Astrocyte of the cerebellum (primary cell): ENCODE measurements at regions not wholly inside any gene's neighbourhood (a gene's known extent, or its start where the extent isn't known, plus 50 kb on each side); places are given as distances from the start of the nearest gene placed in this dataset.

Source experiments
- DNase-seq: peaks from one replicate; pipeline ENCODE4 v3.0.0-alpha.2; 2011; ENCODE audit warnings: low read depth
- H3K4me3 ChIP-seq: 2 replicates; pipeline ENCODE4 v1.5.1; 2011; ENCODE audit warnings: mild to moderate bottlenecking, low read depth, low read length, moderate library complexity
- CTCF ChIP-seq: IDR thresholded peaks from 2 replicates; pipeline ENCODE4 v1.5.1; 2012; ENCODE audit warnings: low read length, low read depth, moderate library complexity, mild to moderate bottlenecking; ENCODE audit errors: missing control alignments
- in situ Hi-C: cut with HindIII; loops from 2 replicates; pipeline ENCODE4 v1.10.0; 2017; ENCODE audit warnings: low sequenced_read_pairs

DNA sequence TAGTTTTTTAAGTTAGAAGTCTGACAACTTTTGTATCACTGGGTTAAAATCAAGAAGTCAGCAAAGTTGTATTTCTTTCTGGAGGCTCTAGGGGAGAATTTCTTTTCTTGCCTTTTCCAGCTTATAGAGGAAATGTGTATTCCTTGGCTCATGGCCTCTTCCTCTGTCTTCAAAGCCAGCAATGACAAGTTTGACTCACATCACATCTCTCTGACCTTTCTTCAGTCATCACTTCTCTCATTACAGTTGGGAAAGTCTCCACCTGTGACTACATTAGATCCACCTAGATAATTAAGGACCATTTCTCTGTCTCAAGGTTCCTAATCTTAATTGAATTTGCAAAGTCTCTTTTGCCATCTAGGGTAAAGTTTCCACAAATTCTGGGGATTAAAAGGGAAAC lies 339.9 kb downstream of the TENT4A start:
- no peak for TF ChIP-seq CTCF
- H3K4me3 ChIP-seq, result no peak overlapping the region
- DNase-seq, result no peak
- in situ Hi-C loops, result no loop called here

DNA sequence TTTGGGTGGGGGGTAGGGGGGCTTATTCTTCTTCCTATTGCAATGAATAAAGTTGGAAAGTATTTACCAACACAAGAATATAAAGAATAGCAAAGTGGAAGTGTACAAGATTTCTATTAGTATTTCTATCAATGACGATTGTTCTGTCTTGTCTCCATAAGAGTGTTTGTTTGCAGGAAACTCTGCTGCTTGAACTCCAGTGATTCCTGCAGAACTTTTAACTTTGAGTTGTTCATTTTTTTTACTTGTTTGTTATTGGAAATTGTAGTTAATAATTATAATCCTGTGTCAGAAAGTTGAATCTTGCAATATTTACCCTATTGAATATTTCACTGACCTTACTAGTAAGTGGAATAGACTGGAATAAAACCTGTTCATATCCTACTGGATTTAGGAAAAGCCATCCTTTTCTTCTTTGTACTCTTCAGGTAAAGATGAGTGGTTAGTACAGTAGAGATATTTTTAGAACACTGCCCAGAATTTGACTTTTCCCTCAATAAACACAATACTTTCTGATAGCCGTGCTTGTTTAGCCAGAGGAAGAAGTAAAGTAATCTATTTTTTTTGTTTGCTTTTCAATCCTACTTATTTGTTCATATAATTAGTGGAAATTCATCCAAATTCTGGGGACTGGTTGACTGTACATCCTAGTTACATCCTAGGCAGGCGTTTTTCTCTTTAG lies 340.4 kb downstream of the TENT4A start:
- no peak for DNase-seq
- no peak overlapping the region for H3K4me3 ChIP-seq
- in situ Hi-C loops, result no loop called here
- TF ChIP-seq CTCF, result no peak

DNA sequence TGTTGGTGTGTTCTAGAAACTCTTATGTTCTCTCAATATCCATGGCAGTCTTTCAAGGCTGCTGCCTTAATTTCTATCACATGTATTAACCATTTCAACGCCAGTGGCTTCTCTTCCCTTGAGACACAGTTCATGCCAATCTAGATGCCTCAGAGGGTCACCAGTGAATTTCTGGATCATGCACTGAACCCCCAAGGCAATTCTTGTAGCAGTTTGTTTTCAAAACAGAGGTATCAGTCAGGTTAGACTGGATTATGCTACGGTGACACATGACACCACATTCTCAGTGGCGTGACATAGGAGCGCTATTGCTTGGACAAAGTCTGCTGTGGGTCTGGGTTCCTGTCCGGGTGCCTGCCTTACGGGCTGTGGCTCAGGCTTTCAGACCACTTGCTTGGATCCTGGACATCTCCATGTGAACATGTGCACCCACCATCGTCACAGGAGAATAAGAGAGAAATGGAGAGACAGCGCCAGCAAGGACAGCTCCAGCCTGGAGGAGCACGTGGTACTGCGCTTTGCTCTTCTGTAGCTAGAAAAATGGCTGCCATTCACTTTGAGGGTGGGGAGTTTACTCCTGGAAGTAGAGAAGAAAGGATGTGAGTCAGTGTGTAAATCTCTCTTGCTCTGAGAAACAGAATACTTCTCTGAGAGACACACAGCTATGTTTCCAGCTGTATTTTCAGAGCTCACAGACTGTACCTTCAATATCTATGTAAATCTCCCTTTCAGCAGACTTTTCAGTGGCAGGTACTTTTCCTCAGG lies 329.3 kb upstream of the ADCY2 start:
- no peak for TF ChIP-seq CTCF
- in situ Hi-C loops, result no loop called here
- DNase-seq, result no peak

DNA sequence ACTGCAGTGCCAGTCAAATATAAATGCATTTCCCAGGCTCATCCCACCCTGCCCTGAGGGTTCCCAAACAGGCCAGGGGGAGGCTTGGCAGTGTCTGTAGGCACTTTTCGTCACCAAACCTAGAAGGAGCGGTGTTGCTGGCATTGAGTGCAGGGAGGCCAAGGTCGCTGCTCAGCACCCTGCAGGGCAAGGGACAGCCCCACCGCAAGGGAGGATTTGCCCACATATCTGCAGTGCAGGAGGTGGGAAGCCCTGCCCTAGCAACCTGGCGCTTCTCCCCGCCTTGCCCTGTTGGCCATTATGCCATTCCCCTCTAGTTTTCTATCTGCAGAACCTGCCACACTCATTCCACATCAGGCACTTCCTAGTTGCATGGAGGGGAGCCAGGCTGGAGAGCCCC lies 327.8 kb upstream of the ADCY2 start:
- in situ Hi-C loops, result no loop called here
- no peak for DNase-seq
- no peak overlapping the region for H3K4me3 ChIP-seq
- TF ChIP-seq CTCF, result no peak

More for the DNA sequence above, 329.3 kb upstream of the ADCY2 start:
- no peak overlapping the region for H3K4me3 ChIP-seq

GRCh38 chr5:7068899-7069298 lies 327.0 kb upstream of the ADCY2 start:
- DNase-seq, result no peak
- no peak for TF ChIP-seq CTCF
- in situ Hi-C loops, result no loop called here

DNA sequence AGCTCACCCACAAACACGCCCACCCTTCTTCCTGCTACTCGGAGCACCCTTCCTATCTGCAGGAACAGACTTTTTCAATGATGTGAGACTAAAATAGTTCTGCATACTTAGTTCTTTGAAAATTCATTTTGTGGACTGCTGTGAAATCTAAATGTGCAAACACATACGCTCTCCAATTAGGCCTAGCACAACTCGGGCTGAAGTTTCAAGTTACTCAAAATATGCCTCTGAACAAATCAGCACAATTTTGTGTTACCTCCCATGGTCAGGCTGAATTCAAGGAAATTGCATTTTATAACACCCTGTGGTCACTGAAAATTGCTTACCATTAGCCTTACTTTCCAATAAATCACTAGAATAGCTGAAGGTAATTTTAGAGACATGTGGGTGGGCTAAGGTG lies 323.8 kb upstream of the ADCY2 start:
- no peak overlapping the region for H3K4me3 ChIP-seq
- no peak for DNase-seq
- no peak for TF ChIP-seq CTCF
- in situ Hi-C loops, result no loop called here

More at GRCh38 chr5:7068899-7069298, 327.0 kb upstream of the ADCY2 start:
- H3K4me3 ChIP-seq, result no peak overlapping the region
